HUES64 (cell line): ENCODE measurements at regions not wholly inside any gene's neighbourhood (a gene's known extent, or its start where the extent isn't known, plus 50 kb on each side); places are given as distances from the start of the nearest gene placed in this dataset.

Experiments used
- H3K27ac ChIP-seq: 2 replicates; pipeline ENCODE4 v1.7.0; 2013; ENCODE audit warnings: low read depth, low read length, inconsistent platforms
- H3K27me3 ChIP-seq: 2 replicates; pipeline ENCODE4 v1.6.1; 2013; ENCODE audit warnings: mild to moderate bottlenecking, low read length; ENCODE audit not compliant: insufficient read depth
- H3K36me3 ChIP-seq: 2 replicates; pipeline ENCODE4 v1.6.1; 2013; ENCODE audit warnings: mild to moderate bottlenecking, low read length; ENCODE audit not compliant: insufficient read depth
- H3K4me1 ChIP-seq: 2 replicates; pipeline ENCODE4 v1.6.1; 2013; ENCODE audit warnings: mild to moderate bottlenecking, low read length, moderate library complexity; ENCODE audit not compliant: insufficient read depth
- H3K4me3 ChIP-seq: 2 replicates; pipeline ENCODE4 v1.5.1; 2013; ENCODE audit warnings: mild to moderate bottlenecking, low read length, moderate library complexity
- H3K9ac ChIP-seq: 2 replicates; pipeline ENCODE4 v1.6.1; 2013; ENCODE audit warnings: mild to moderate bottlenecking, low read depth, low read length
- H3K9me3 ChIP-seq: 2 replicates; pipeline ENCODE4 v1.6.1; 2013; ENCODE audit warnings: low read depth, low read length; ENCODE audit not compliant: insufficient read depth
- whole genome bisulfite sequencing: fragments of 150-250, 120-280 bp; methylation state at CpG from one replicate; pipeline ENCODE4 v1.1.7; 2013; ENCODE audit warnings: missing lambda C conversion rate; 5-methylcytosine and 5-hydroxymethylcytosine counted together

- Histone ChIP-seq H3K9ac (no peak overlapping the region), H3K4me1 (no peaks in the 10 kb centered on the region), H3K36me3 (no peaks in the 10 kb centered on the region), H3K27me3 (no peaks in the 10 kb centered on the region), H3K4me3 (no peak overlapping the region), H3K9me3 (no peaks in the 10 kb centered on the region), H3K27ac (no peak overlapping the region)
- WGBS = 89% methylated on average over 4 of the region's 4 CpGs
Observed at GRCh38 chr6:9539231-9539755, 875.6 kb downstream of the TFAP2A start.

GRCh38 chr6:9537381-9537780 lies 877.5 kb downstream of the TFAP2A start:
- no peaks in the 10 kb centered on the region for H3K9me3 ChIP-seq
- H3K27me3 ChIP-seq = no peaks in the 10 kb centered on the region
- WGBS = 95% methylated on average over 2 of the region's 2 CpGs
- H3K9ac ChIP-seq = no peak overlapping the region
- H3K27ac ChIP-seq = no peak overlapping the region
- H3K4me3 ChIP-seq = no peak overlapping the region
- no peaks in the 10 kb centered on the region for H3K4me1 ChIP-seq
- no peaks in the 10 kb centered on the region for H3K36me3 ChIP-seq

GRCh38 chr6:9535106-9535505 lies 879.8 kb downstream of the TFAP2A start:
- 92% methylated on average over 2 of the region's 2 CpGs for WGBS
- no peaks in the 10 kb centered on the region for H3K9me3 ChIP-seq
- no peaks in the 10 kb centered on the region for H3K27me3 ChIP-seq

GRCh38 chr6:9532621-9533557 lies 882.0 kb downstream of the TFAP2A start:
- WGBS = 90% methylated on average over 3 of the region's 3 CpGs
- Histone ChIP-seq H3K27me3 (no peaks in the 10 kb centered on the region), H3K9me3 (0 out of 2 replicates have a peak, but pooled peaks cover 3% of the 10 kb centered on the region), H3K27ac (no peak overlapping the region), H3K4me1 (no peaks in the 10 kb centered on the region), H3K9ac (no peak overlapping the region), H3K4me3 (no peak overlapping the region), H3K36me3 (no peaks in the 10 kb centered on the region)

More at GRCh38 chr6:9535106-9535505, 879.8 kb downstream of the TFAP2A start:
- no peak overlapping the region for H3K4me3 ChIP-seq
- no peak overlapping the region for H3K9ac ChIP-seq
- H3K27ac ChIP-seq = no peak overlapping the region
- H3K36me3 ChIP-seq = no peaks in the 10 kb centered on the region
- H3K4me1 ChIP-seq = no peaks in the 10 kb centered on the region

- no peaks in the 10 kb centered on the region for H3K36me3 ChIP-seq
- H3K4me1 ChIP-seq = no peaks in the 10 kb centered on the region
- no peak overlapping the region for H3K9ac ChIP-seq
- no peak overlapping the region for H3K4me3 ChIP-seq
- no peak overlapping the region for H3K27ac ChIP-seq
- WGBS = 69% methylated on average over 4 of the region's 4 CpGs
- no peaks in the 10 kb centered on the region for H3K27me3 ChIP-seq
- 0 out of 2 replicates have a peak, but pooled peaks cover 3% of the 10 kb centered on the region for H3K9me3 ChIP-seq
Observed at GRCh38 chr6:9527679-9528286, 887.1 kb downstream of the TFAP2A start.

- Histone ChIP-seq H3K4me1 (no peaks in the 10 kb centered on the region), H3K27me3 (no peaks in the 10 kb centered on the region), H3K36me3 (no peaks in the 10 kb centered on the region), H3K9me3 (no peaks in the 10 kb centered on the region), H3K9ac (no peak overlapping the region), H3K27ac (no peak overlapping the region), H3K4me3 (no peak overlapping the region)
Observed at GRCh38 chr6:9523462-9523861, 891.4 kb downstream of the TFAP2A start.

GRCh38 chr6:9522101-9522500 lies 892.8 kb downstream of the TFAP2A start:
- Histone ChIP-seq H3K9me3 (no peaks in the 10 kb centered on the region), H3K27ac (no peak overlapping the region), H3K36me3 (no peaks in the 10 kb centered on the region), H3K9ac (no peak overlapping the region), H3K4me1 (no peaks in the 10 kb centered on the region), H3K27me3 (no peaks in the 10 kb centered on the region), H3K4me3 (no peak overlapping the region)
- 90% methylated on average over 3 of the region's 3 CpGs for WGBS

GRCh38 chr6:9521152-9521530 lies 893.7 kb downstream of the TFAP2A start:
- Histone ChIP-seq H3K36me3 (no peaks in the 10 kb centered on the region), H3K9ac (no peak overlapping the region), H3K9me3 (no peaks in the 10 kb centered on the region), H3K27me3 (no peaks in the 10 kb centered on the region), H3K4me3 (no peak overlapping the region), H3K4me1 (peaks cover 5% of the 10 kb centered on the region), H3K27ac (no peak overlapping the region)
- WGBS = 90% methylated on average over 3 of the region's 3 CpGs

- no peak overlapping the region for H3K9ac ChIP-seq
- no peak overlapping the region for H3K4me3 ChIP-seq
- H3K27me3 ChIP-seq = no peaks in the 10 kb centered on the region
- no peaks in the 10 kb centered on the region for H3K9me3 ChIP-seq
- 87% methylated on average over 7 of the region's 8 CpGs for WGBS
- peaks cover 11% of the 10 kb centered on the region for H3K4me1 ChIP-seq
- H3K27ac ChIP-seq = no peak overlapping the region
- H3K36me3 ChIP-seq = no peaks in the 10 kb centered on the region
Observed at GRCh38 chr6:9520417-9521151, 894.3 kb downstream of the TFAP2A start.

- H3K4me1 ChIP-seq = peaks cover 13% of the 10 kb centered on the region
Observed at GRCh38 chr6:9518431-9518830, 896.4 kb downstream of the TFAP2A start.

GRCh38 chr6:9517806-9518205 lies 897.1 kb downstream of the TFAP2A start:
- WGBS = 85% methylated on average over 2 of the region's 3 CpGs
- H3K27me3 ChIP-seq = no peaks in the 10 kb centered on the region
- H3K9ac ChIP-seq = no peak overlapping the region
- peaks cover 13% of the 10 kb centered on the region for H3K4me1 ChIP-seq
- no peak overlapping the region for H3K4me3 ChIP-seq
- H3K36me3 ChIP-seq = no peaks in the 10 kb centered on the region
- no peaks in the 10 kb centered on the region for H3K9me3 ChIP-seq
- no peak overlapping the region for H3K27ac ChIP-seq

More at GRCh38 chr6:9518431-9518830, 896.4 kb downstream of the TFAP2A start:
- H3K9ac ChIP-seq = no peak overlapping the region
- no peaks in the 10 kb centered on the region for H3K27me3 ChIP-seq
- H3K4me3 ChIP-seq = no peak overlapping the region
- no peak overlapping the region for H3K27ac ChIP-seq
- no peaks in the 10 kb centered on the region for H3K36me3 ChIP-seq
- no peaks in the 10 kb centered on the region for H3K9me3 ChIP-seq
- no CpG with 5 or more reads among the region's 1 CpG for WGBS
